Keratinocyte (primary cell): ENCODE measurements at regions not wholly inside any gene's neighbourhood (a gene's known extent, or its start where the extent isn't known, plus 50 kb on each side); places are given as distances from the start of the nearest gene placed in this dataset.

Source experiments
- DNase-seq: peaks from one replicate; pipeline ENCODE4 v3.0.0-alpha.2; 2011; ENCODE audit warnings: low read depth, missing footprints, low spot score
- FAIRE-seq: peaks from 2 replicates; lab custom pipeline; 2011; peaks lifted over from hg19 to GRCh38; lab: Jason Lieb, UNC
- H2AFZ ChIP-seq: 2 replicates; pipeline ENCODE4 v1.6.0; 2012; ENCODE audit warnings: low read length, control low read depth, inconsistent platforms; ENCODE audit not compliant: control insufficient read depth
- H3K27ac ChIP-seq: 2 replicates; pipeline ENCODE4 v1.5.1; 2011; ENCODE audit warnings: low read length; ENCODE audit not compliant: control insufficient read depth, insufficient read depth
- H3K27me3 ChIP-seq: 3 replicates; pipeline ENCODE4 v1.6.0; 2011; ENCODE audit warnings: low read length; ENCODE audit not compliant: control insufficient read depth, insufficient read depth; ENCODE audit errors: extremely low read depth
- H3K36me3 ChIP-seq, 2 experiments: 2 replicates in 1 of 2; 3 replicates in 1 of 2; pipeline ENCODE4 v1.5.1; 2011; ENCODE audit warnings: low read length in 2 of 2, mild to moderate bottlenecking in 1 of 2; ENCODE audit not compliant: control insufficient read depth in 2 of 2, insufficient read depth in 2 of 2; ENCODE audit errors: extremely low read depth in 1 of 2
- H3K4me1 ChIP-seq: 3 replicates; pipeline ENCODE4 v1.5.1; 2011; ENCODE audit warnings: low read length; ENCODE audit not compliant: control insufficient read depth, insufficient read depth; ENCODE audit errors: extremely low read depth
- H3K4me2 ChIP-seq: 3 replicates; pipeline ENCODE4 v1.6.0; 2011; ENCODE audit warnings: low read depth, low read length; ENCODE audit not compliant: control insufficient read depth, insufficient read depth; ENCODE audit errors: extremely low read depth
- H3K4me3 ChIP-seq, 3 experiments: fragments of 200-600 bp in 1 of 3; sonication (generic) in 1 of 3; 2 replicates in 2 of 3; 3 replicates in 1 of 3; pipeline ENCODE4 v1.5.1; 2011 to 2016; ENCODE audit warnings: low read length in 3 of 3, mild to moderate bottlenecking in 3 of 3, control low read depth in 2 of 3, inconsistent platforms in 1 of 3, low read depth in 1 of 3, mixed read lengths in 1 of 3, mixed run types in 1 of 3, moderate library complexity in 1 of 3; ENCODE audit not compliant: control insufficient read depth in 2 of 3, insufficient read depth in 2 of 3; ENCODE audit errors: extremely low read depth in 1 of 3
- H3K79me2 ChIP-seq: 2 replicates; pipeline ENCODE4 v1.6.0; 2012; ENCODE audit warnings: low read length; ENCODE audit not compliant: control insufficient read depth, insufficient read depth
- H3K9ac ChIP-seq: 3 replicates; pipeline ENCODE4 v1.6.0; 2011; ENCODE audit warnings: low read length; ENCODE audit not compliant: control insufficient read depth, insufficient read depth; ENCODE audit errors: extremely low read depth
- H3K9me1 ChIP-seq: 3 replicates; pipeline ENCODE4 v1.6.0; 2011; ENCODE audit warnings: low read length; ENCODE audit not compliant: control insufficient read depth, insufficient read depth; ENCODE audit errors: extremely low read depth
- H3K9me3 ChIP-seq: 2 replicates; pipeline ENCODE4 v1.5.1; 2012; ENCODE audit warnings: low read depth, low read length; ENCODE audit not compliant: control insufficient read depth
- H4K20me1 ChIP-seq: 3 replicates; pipeline ENCODE4 v1.6.0; 2011; ENCODE audit warnings: low read length; ENCODE audit not compliant: control insufficient read depth, insufficient read depth; ENCODE audit errors: extremely low read depth
- CTCF ChIP-seq, 3 experiments: IDR thresholded peaks in 1 of 3; conservative IDR thresholded peaks in 1 of 3; optimal IDR thresholded peaks in 1 of 3; 2 replicates in 2 of 3; 3 replicates in 1 of 3; pipeline versions ENCODE3 to v1.5.1; 2011; ENCODE audit warnings: low read length in 3 of 3, mild to moderate bottlenecking in 3 of 3, moderate library complexity in 2 of 3, control low read depth in 1 of 3, inconsistent platforms in 1 of 3; ENCODE audit not compliant: insufficient read depth in 2 of 3; ENCODE audit errors: extremely low read depth in 1 of 3
- EZH2 ChIP-seq: IDR thresholded peaks from one replicate; pipeline ENCODE4 v1.6.1; 2012; ENCODE audit warnings: inconsistent platforms, mild to moderate bottlenecking, low read length, moderate library complexity
- dilution Hi-C: fragments of 300-500 bp; cut with MboI; formaldehyde crosslinking; loops from one replicate; pipeline ENCODE4 v1.7.0; 2020; ENCODE audit warnings: low sequenced_read_pairs; ENCODE audit not compliant: extremely low pct_ligation_motif_present

- no peaks in the 10 kb centered on the region for H3K79me2 ChIP-seq
- DNase-seq (no peak), FAIRE-seq (no peak)
- H3K4me1 ChIP-seq, result no peaks in the 10 kb centered on the region
- dilution Hi-C loops, result no loop called here
- H3K27ac ChIP-seq, result no peak overlapping the region
- no peaks in the 10 kb centered on the region for H3K36me3 ChIP-seq
- no peaks in the 10 kb centered on the region for H3K27me3 ChIP-seq
- no peak for TF ChIP-seq CTCF (optimal IDR thresholded peaks at IDR 0.05 in 1 of 3, IDR thresholded peaks at IDR 0.05 in 1 of 3, conservative IDR thresholded peaks at IDR 0.05 in 1 of 3; ENCODE audit: extremely low read depth in 1 of 3, insufficient read depth in 2 of 3, low read length in 3 of 3)
- TF ChIP-seq EZH2, result no peak
- no peak overlapping the region for H2AFZ ChIP-seq
- H3K4me2 ChIP-seq, result no peak overlapping the region
- no peak overlapping the region for H3K9ac ChIP-seq
- H4K20me1 ChIP-seq, result no peaks in the 10 kb centered on the region
- H3K4me3 ChIP-seq, result no peak overlapping the region
- no peaks in the 10 kb centered on the region for H3K9me3 ChIP-seq
- H3K9me1 ChIP-seq, result no peaks in the 10 kb centered on the region
These were observed 93.6 kb upstream of the RORB start for GRCh38 chr9:74403581-74403980.

- Histone ChIP-seq H3K27me3 (no peaks in the 10 kb centered on the region), H2AFZ (no peak overlapping the region), H3K4me3 (no peak overlapping the region), H4K20me1 (no peaks in the 10 kb centered on the region), H3K9me1 (no peaks in the 10 kb centered on the region), H3K79me2 (no peaks in the 10 kb centered on the region), H3K4me1 (no peaks in the 10 kb centered on the region), H3K9ac (no peak overlapping the region), H3K4me2 (no peak overlapping the region), H3K27ac (no peak overlapping the region), H3K9me3 (no peaks in the 10 kb centered on the region), H3K36me3 (no peaks in the 10 kb centered on the region)
- TF ChIP-seq EZH2 (no peak), CTCF (optimal IDR thresholded peaks at IDR 0.05 in 1 of 3, IDR thresholded peaks at IDR 0.05 in 1 of 3, conservative IDR thresholded peaks at IDR 0.05 in 1 of 3; ENCODE audit: extremely low read depth in 1 of 3, insufficient read depth in 2 of 3, low read length in 3 of 3) (no peak)
- dilution Hi-C loops, result no loop called here
- DNase-seq, result no peak
- no peak for FAIRE-seq
These were observed 92.5 kb upstream of the RORB start for GRCh38 chr9:74404620-74405019.
